ENCODE measurements at regions not wholly inside any gene's neighbourhood (a gene's known extent, or its start where the extent isn't known, plus 50 kb on each side); places are given as distances from the start of the nearest gene placed in this dataset.
"Not testable (repeated sequence)": the region's sequence is repeated elsewhere in the genome, so short reads cannot be mapped to it uniquely, and the experiment has no call there.

DNA sequence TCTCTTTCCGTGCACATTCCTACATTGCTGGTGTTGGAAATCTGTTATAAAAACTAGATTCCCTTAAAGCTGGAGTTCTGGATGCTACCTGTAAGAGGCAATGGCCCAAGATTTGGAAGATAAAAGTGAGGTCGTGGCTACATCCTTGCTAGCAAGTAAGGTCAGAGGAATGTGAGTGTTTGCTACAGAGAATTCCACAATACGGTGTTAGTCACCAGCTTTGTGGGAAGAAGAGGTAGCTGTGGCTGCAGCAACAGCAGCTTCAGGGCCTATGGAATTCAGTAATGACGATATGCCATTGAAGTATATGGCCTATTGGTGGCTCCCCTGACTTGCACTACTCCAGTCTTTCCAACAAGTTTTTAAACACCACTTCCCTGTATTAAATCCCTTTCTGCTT lies 227.7 kb upstream of the TMEM260 start:
- no peak for DNase-seq

DNA sequence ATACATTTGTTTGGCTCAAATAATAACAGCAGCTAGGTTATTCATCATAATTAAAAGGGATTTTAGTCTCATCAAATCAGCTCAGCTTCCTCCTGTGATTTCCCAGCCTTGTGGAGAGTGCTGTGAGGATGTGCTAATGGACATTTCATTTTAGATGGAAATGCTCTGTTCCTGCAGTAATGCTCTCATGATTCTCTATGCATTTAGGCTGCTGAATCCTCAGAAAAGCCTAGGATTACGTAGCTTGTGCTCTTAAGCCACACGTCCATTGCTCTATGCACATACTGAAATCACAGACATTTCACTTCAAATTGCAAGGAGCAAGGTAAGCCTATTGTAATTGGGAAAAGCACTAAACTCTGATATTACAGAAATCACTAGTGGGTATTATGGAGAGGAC lies 226.6 kb upstream of the TMEM260 start:
- DNase-seq, result no peak

DNA sequence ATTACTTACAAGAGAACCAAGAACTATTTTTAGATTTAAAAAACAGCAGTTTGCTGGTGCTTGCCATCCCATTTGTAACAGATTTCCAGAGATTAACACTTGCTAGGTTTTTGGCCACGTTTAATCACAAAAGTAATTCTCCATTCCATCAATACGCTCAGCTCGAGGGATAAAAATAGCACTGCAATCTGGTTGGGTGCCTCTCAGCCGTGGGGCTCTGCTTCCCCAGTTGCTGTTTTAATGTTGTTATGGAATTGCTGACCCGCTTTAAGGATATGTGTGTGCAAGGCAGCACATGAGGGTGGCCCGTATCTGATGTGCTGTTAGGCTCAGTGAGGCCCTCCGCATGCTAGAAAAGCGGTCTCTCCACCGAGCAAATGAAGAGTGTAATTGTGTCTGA lies 222.2 kb upstream of the TMEM260 start:
- no peak for DNase-seq

DNA sequence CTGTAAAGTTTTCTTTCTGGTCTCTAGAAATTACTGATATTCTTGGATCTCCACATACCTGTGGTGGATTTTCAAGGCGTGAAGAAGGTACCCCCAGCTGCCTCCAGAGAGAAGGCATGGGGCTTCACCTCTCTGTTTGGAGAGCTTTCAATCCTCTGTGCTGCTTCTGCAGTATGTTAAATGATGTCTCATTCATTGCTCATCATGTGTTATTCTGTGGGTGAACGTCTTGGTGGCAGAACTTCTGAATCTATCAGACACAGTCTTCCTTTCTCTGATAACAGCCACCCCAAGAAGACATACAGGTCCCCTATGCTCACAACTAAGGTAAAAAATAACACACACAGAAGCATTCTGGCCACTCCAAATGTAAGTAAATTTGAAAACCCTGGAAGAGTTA lies 221.3 kb upstream of the TMEM260 start:
- DNase-seq, result no peak

DNA sequence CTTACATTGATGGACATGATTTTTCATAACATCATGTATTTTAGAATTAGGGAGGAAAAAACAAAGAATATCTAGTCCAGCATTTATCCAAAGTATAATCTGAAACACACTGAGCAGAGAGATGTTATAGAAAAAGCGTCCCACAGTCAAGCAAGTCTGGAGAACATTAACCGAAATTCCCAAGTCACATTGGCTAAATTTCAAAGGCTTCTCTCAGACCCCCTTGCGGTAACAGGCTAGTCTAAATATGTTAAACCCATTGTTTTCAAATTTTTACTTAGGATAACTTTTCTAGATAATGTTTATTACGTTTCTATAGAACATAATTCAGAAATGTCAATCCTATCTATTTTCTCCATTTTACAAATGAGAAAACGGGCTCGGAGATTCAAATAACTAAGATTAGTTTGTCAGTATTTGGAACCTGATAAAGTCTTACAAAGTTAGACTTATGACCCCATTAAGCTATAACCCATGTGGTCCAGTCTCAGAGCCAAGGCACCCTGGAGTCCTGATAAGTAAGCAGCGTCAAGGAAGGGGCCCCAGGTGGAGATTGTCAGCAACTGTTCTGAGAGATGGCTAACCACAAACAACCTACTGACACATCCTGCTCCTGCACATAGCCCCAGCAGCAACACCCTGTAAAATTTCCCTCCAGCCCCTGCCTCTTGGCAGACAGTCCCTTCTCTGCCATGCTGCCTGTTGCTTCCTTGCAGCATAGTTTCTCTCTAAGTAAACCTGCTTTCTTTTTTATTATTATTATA lies 220.6 kb upstream of the TMEM260 start:
- no peak for DNase-seq

DNA sequence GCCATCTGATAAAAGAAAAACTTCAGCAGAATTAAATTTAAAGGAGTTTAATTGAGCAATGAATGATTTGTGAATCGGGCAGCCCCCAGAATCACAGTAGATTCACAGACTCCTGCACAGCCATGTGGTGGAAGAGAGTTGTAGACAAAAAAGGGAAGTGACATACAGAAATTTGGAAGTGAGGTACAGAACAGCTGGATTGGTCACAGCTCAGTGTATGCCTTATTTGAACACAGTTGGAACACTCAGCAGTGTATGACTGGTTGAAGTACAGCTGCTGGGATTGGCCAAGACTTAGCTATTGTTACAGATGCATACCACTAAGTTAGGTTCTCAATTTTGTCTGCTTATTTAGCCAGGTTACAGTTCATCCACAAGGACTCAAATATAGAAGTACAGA lies 213.9 kb upstream of the TMEM260 start:
- not testable (repeated sequence) for DNase-seq

DNA sequence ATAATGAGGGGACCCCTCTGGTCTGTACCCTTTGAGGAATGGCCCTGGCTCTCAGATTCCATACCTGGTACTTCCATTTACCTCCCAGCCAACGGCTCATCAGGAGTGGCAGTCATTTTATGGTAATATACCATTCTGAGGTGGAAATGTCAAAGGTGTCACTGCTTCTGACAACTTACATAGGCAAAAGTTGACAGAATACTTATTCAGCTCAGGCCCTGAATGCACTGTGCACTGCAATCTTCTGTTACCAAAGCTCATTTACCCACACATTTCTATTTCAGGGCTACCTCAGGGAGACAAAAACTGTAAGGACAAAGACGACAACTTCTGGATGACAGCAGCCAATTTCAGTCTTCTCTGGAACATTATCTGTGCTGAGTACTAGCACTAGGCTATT lies 212.2 kb upstream of the TMEM260 start:
- DNase-seq, result no peak

DNA sequence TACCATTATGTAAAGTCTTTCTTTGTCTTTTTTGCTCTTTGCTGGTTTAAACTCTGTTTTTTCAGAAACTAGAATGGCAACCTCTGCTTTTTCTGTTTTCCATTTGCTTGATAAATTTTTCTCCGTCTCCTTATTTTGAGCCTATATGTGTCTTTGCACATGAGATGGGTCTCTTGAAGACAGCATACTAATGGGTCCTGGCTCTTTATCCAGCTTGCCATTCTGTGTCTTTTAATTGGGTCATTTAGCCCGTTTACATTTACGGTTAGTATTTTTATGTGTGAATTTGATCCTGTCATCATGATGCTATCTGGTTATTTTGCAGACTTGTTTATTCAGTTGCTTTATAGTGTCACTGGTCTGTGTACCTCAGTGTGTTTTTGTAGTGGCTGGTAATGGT lies 207.9 kb upstream of the TMEM260 start:
- DNase-seq, result no peak

DNA sequence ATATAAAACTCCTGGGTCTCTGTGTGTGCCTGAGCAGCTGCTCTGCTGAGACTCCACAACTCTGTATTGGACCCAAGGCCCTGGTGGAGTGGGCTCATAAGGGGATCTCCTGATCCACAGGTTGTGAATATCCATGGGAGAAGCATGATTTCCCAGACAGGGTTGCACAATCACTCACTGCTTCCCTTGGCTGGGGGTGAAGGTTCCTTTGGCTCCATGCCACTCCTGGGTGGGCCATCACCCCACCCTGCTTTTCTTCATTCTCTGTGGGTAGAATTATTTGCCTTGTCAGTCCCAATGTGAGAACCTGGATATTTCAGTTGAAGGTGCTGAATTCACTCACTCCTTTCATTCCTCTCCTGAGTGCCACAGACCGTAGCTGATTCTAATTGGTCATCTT lies 205.2 kb upstream of the TMEM260 start:
- DNase-seq, result no peak

DNA sequence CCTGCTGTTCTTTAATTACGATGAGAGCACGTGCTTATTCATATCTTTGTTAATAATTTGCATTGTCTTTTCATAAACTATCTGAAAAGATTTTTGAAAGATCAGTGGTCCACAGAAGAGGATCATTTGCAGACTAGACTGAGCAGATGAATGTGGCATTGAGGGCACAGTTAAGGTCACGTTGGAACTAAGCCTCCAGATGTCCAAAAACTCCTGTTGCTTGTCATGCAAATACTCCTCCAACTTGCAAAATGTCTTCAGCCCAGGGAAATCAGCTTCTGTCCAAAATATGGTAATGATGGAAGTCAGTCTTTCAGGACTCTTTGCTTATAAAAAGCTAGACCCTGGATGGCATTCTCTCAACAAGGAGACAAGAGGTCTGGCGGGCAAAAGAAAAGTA lies 201.6 kb upstream of the TMEM260 start:
- no peak for DNase-seq

DNA sequence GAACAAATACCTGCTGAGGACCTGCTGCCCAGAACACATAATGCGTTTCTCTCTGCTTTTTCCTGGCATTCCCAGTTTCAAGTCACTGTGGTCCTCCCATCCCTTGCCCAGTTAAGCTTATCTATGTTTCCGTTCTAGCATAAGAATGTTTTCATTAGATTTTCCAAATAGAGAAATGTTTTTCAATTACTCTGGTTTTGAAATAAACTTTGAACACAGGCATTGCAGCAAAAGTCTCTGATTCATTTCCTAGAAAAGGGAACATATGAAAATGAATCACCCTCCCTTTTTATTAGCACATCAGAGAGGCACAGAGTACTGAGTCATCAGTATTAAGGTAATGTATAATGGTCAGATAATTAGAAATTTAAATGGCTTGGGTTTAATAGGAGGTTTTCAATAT lies 201.1 kb upstream of the TMEM260 start:
- no peak for DNase-seq

DNA sequence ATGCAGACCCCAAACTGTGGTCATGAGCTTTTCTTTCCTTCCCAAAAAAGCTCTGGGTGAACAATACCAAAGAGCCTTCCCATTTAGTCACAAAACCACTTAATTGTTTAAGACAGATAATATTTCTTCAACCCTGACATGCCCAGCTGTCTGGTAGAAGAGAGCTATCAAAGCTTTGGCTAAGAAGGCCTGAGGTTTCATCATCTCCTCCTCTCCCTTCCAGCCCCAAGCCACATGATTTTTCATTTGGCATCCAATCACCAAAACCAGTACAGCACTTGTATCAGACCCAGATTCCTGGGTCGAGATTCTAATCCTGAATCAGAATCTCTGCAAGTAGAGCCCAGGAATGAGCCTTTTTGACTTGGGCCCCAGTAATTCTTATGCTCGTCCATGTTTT lies 199.6 kb upstream of the TMEM260 start:
- DNase-seq, result no peak

DNA sequence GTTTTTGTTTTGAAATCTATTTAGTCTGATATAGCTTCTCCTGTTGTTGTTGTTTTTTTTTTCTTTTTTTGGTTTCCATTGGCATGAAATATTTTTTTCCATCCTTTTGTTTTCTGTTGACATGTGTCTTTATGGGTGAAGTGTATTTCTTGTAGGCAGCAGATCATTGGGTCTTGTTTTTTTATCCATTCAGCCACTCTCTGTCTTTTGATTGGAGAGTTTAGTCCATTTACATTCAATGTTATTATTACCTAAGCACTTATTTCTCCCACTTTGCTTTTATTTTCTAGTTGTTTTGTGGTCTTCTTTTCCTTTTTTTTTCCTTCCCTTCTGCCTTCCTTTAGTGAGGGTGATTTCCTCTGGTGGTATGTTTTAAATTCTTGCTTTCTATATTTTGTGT lies 193.6 kb upstream of the TMEM260 start:
- no peak for DNase-seq

DNA sequence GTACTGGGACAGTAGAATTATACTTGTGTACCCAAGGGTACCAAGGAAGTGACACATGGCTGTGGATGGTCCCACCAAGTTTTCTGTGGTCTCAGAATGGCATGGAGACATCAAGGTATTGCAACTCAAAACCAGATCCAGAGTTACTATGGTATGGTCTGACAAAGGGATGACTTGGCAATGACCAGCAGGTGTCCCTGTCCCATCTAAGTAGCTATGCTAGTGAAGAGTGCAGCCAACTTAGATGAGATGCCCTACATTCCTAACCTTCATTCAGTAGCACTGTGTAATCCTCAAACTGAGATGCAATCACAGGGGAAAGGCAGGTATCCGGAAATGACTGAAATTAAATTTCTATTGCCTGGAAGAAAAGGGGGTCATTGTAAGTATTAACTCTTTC lies 188.7 kb upstream of the TMEM260 start:
- no peak for DNase-seq

DNA sequence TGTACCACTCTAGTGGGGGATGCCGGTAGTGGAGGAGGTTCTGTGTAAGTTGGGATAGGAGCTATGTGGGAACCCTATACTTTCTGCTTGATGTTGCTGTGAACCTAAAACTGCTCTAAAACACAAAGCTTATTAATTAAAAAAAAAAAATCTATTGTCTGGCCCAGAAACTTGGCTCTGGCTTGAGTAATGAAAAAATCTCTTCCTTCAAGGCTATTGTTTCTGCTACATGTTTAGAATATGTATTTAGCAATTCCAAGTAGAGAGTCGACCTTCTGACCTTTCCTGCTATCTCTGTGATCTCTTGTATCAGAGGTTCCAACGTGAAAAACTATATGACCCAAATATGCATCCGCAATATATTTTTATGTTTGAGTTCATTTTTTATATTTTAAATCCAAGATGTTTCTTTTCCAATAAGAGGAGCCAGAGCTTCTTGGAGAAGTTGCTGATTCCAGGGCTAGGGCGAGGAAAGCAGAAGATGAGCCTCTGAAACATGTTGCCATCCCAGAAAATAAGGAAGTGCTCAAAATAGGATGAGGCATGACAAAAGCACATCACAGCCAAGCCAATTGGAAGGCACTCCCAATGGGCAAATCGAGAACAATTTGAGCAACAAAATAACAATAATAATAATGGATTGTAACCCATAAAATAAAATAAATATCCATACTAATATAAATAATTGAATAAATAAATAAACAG lies 184.6 kb upstream of the TMEM260 start:
- no peak for DNase-seq

DNA sequence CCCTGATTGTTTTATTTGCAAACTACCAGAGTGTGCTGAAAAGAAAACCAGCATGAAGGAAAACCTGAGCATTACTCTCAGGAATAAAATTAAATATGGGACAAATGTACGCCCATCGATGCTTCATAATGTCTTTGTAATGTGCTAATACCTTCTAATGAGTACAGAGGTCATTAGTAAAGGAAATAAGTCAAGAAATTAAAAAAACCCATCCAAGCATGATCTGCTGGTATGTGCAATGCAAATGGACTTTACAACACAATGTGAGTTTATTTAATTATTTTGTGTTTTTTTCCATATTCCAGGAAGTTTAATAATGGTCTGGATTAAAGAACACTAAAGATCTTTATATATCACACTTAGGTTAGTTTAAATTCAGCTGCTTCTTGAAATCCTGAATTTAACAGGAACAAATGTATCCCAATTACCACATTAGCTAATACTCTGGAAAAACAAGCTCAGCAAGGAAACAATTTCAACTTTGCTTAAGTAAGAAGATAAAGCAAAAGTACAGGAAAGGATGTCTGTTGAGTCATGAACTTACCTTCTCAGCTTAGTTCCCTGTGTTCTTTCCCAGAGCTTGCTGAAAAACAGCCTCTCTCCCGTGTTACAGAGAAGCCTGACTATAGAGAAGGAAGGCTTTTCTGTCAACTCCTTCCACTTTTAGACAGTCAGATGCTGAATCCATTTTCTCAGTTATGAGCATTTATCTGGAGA lies 179.3 kb upstream of the TMEM260 start:
- DNase-seq, result no peak

DNA sequence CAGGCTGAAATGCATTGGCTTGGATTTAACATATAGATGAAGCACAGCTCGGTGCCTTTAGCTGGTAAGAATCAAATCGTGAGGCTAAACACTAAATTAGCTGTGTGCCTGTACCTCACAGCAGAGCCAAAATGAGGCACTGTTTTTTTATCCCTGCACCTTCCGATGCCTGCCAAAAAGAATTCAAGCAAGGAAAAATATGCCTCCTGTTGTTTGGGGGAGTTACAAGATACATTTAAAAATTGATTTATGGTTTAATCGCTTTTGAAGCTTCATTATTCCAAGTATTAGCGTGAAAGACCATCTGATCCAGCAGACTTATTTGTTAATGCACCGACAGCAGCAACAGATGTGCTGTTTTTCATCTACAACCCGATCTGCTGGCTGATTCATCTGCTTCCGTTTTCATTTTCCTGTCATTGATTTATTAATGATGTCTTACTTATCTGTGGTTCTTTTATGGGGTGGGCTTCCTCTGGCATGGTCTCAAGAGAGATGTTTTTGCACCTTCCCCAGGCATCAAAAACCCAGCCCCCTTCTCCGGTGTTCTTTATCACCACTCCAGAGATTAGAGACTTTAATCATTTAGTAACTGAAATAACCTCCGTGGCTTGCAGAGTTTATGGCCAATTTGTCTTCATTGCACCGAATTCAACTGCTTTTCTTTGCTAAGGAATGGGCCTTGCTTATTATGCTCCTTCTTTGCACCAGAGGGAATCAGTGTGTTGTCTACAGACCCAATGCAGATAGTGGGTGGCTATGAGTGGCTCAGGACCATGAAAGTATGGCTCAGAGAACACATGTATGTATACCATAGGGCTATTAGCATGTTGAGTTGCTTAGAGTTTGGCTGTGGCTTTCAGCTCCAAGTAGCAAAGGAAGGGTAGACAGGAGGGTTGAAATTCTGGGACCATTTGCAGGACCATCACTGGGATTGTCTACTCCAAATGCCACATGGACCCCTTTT lies 166.8 kb upstream of the TMEM260 start:
- no peak for DNase-seq

DNA sequence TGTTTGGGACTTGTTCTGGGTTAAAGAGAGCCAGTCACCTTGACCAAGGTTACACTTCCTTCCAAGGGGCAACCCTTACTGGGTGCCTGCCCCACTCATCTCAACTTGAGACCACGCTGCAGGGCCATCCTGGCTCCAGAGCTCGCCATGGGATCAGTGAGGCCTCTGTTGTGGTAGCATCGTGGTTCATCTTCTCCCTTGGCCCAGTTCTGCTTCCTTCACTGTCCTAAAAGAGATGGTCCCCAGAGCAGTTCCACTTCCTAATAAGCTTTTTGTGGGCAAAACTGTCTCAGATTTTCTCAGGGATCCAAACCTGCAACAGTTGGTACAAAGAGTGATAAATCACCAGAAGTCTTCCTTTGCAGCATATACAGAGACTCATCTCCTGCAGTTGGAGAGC lies 165.9 kb upstream of the TMEM260 start:
- no peak for DNase-seq

DNA sequence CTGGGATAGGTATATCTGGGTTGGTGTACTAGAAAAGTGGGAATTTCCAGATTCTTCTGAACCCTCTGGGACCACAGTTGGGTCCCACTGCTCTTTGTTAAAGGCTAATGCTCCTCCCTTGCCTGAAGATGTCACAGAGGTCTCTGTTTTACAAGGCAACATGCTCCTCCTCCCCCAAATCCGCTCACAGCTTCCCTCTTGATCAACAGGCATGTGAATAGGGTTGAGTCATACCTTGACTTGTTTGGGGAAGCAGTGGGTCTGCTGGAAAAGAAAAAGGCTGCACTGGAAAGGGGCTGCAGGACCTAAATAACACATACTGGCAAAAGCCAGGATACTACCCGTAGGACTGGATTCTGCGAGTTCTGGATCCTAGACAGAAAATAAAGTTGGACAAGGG lies 165.4 kb upstream of the TMEM260 start:
- DNase-seq, result no peak

DNA sequence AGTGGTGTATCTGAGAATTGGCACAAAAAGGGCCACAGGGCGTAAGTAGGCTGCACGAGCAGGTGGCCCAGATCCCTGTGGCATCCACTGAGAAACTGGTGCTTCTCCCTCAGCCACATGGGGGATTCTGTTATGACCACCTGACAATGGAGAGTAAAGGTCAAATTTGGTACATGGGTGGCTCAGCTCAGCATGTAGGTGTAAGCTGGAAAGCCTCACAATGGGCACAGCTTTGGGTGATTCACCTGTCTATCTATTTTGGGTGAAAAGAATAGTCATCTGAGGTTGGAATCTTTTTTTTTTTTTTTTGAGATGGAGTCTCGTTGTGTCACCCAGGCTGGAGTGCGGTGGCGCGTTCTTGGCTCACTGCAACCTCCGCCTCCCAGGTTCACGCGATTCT lies 163.4 kb upstream of the TMEM260 start:
- DNase-seq, result no peak

DNA sequence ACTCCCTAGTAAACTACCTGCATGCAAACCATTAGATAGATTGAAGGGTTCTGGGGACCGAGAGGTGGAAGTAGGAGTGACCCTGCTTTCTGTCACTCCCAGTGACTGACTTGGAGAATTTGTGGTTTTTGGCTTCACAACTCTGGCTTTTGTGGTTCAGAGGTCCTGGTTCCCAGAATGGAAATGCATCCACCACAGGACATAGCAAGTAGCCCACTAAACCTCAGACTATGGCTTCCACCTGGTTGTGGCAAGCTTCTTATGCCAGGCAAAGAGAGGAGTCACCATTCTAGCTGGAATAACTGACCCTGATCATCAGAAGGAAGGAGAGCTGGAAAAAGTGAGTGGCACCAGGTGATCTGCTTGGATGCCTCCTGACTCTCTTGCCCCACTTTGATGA lies 162.4 kb upstream of the TMEM260 start:
- no peak for DNase-seq

DNA sequence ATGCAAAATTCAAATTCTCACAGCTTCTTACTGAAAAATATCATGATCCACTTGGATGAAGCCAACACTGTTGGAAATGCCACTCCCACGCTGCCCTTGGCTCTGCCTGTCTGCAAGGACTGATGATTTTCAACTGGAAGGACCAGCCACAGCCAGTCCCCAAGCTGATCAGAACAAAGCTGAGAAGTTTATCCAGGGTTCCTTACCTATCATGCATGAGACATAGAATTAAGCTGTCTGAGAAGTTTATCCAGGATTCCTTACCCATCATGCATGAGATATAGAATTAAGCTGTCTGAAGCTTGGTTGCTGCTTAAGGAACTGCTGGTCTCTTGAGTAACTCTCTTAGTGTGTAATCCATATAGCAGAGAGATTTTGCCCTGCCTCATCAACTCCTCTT lies 159.8 kb upstream of the TMEM260 start:
- DNase-seq, result no peak

DNA sequence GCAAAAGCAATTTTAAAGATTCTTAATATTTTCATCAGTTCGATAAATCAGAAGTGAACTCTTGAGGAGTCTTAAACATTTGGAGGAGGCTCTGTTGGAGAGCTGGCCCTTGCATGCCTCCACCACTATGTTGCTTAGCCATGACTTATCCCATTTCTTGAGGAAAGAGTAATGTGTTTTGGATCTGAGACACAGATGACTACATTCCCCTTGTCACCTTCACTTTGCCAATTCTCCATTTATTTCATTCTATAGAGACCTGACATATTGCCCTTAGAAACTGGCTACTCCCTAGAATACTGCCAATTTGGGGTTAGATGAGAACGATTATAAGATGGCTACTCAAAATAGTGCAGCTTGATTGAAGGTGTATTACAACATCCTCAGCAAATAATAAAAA lies 157.4 kb upstream of the TMEM260 start:
- no peak for DNase-seq

Data from NCI-H1105 treated with DMSO at 0.1 percent for 48 hours (cell line).